Activated naive CD4-positive, alpha-beta T cell treated with anti-CD3 and anti-CD28 coated beads, Interleukin-2, amount 50 U/mL, for 16 hours (primary cell): ENCODE measurements at regions not wholly inside any gene's neighbourhood (a gene's known extent, or its start where the extent isn't known, plus 50 kb on each side); places are given as distances from the start of the nearest gene placed in this dataset.

ENCODE experiments used
- DNase-seq: peaks from one replicate; pipeline ENCODE4 v3.0.0-alpha.2; 2020

GRCh38 chr4:77375866-77376607, 219.0 kb downstream of the CCNG2 start:
- no peak for DNase-seq

- no peak for DNase-seq
Observed at GRCh38 chr4:77376788-77377460, 219.9 kb downstream of the CCNG2 start.

GRCh38 chr4:77384094-77384493, 221.5 kb upstream of the CXCL13 start:
- no peak for DNase-seq

- DNase-seq = peak; percentile 47
Observed at GRCh38 chr4:77385124-77385969, 220.3 kb upstream of the CXCL13 start.

GRCh38 chr4:77393996-77394395, 211.6 kb upstream of the CXCL13 start:
- no peak for DNase-seq

- no peak for DNase-seq
Observed at GRCh38 chr4:77395481-77395880, 210.1 kb upstream of the CXCL13 start.

- DNase-seq = no peak
Observed at GRCh38 chr4:77398256-77398655, 207.4 kb upstream of the CXCL13 start.

- no peak for DNase-seq
Observed at GRCh38 chr4:77399831-77400230, 205.8 kb upstream of the CXCL13 start.

GRCh38 chr4:77413766-77414165, 191.9 kb upstream of the CXCL13 start:
- no peak for DNase-seq

GRCh38 chr4:77415689-77416088, 189.9 kb upstream of the CXCL13 start:
- no peak for DNase-seq

GRCh38 chr4:77418333-77418732, 187.3 kb upstream of the CXCL13 start:
- no peak for DNase-seq

- DNase-seq = no peak
Observed at GRCh38 chr4:77430847-77431246, 174.8 kb upstream of the CXCL13 start.

GRCh38 chr4:77431546-77431945, 174.1 kb upstream of the CXCL13 start:
- no peak for DNase-seq

GRCh38 chr4:77432717-77433417, 172.8 kb upstream of the CXCL13 start:
- DNase-seq = no peak

GRCh38 chr4:77433418-77433733, 172.2 kb upstream of the CXCL13 start:
- no peak for DNase-seq

GRCh38 chr4:77434299-77435092, 171.1 kb upstream of the CXCL13 start:
- no peak for DNase-seq

- DNase-seq = no peak
Observed at GRCh38 chr4:77437079-77437478, 168.5 kb upstream of the CXCL13 start.

GRCh38 chr4:77438549-77438948, 167.1 kb upstream of the CXCL13 start:
- no peak for DNase-seq

- DNase-seq = no peak
Observed at GRCh38 chr4:77443941-77444340, 161.7 kb upstream of the CXCL13 start.

GRCh38 chr4:77445823-77446222, 159.8 kb upstream of the CXCL13 start:
- no peak for DNase-seq

GRCh38 chr4:77446601-77447000, 159.0 kb upstream of the CXCL13 start:
- no peak for DNase-seq

- DNase-seq = no peak
Observed at GRCh38 chr4:77449171-77449570, 156.4 kb upstream of the CXCL13 start.
